Neuronal stem cell (in vitro differentiated cells): ENCODE measurements at regions not wholly inside any gene's neighbourhood (a gene's known extent, or its start where the extent isn't known, plus 50 kb on each side); places are given as distances from the start of the nearest gene placed in this dataset.

Experiments
- DNase-seq: peaks from one replicate; pipeline ENCODE4 v3.0.0-alpha.2; 2013; ENCODE audit warnings: low spot score
- H2AFZ ChIP-seq: one replicate; pipeline ENCODE4 v1.6.1; 2013; ENCODE audit warnings: mild to moderate bottlenecking, low read length, inconsistent platforms
- H2AK5ac ChIP-seq: 2 replicates; pipeline ENCODE4 v1.6.1; 2013; ENCODE audit warnings: low read depth, mild to moderate bottlenecking, inconsistent platforms, low read length, moderate library complexity, mixed read lengths
- H2BK120ac ChIP-seq: 2 replicates; pipeline ENCODE4 v1.6.1; 2013; ENCODE audit warnings: low read depth, mild to moderate bottlenecking, inconsistent platforms, low read length, moderate library complexity, mixed read lengths
- H2BK12ac ChIP-seq: one replicate; pipeline ENCODE4 v1.6.1; 2013; ENCODE audit warnings: low read length, inconsistent platforms
- H2BK15ac ChIP-seq: 2 replicates; pipeline ENCODE4 v1.6.1; 2013; ENCODE audit warnings: mild to moderate bottlenecking, low read length, inconsistent platforms, mixed read lengths
- H2BK5ac ChIP-seq: one replicate; pipeline ENCODE4 v1.6.1; 2013; ENCODE audit warnings: inconsistent platforms, mild to moderate bottlenecking, low read length, moderate library complexity
- H3K14ac ChIP-seq: one replicate; pipeline ENCODE4 v1.6.1; 2013; ENCODE audit warnings: low read length, inconsistent platforms
- H3K18ac ChIP-seq: 2 replicates; pipeline ENCODE4 v1.6.1; 2013; ENCODE audit warnings: low read length, inconsistent platforms
- H3K23ac ChIP-seq: 2 replicates; pipeline ENCODE4 v1.6.1; 2013; ENCODE audit warnings: low read depth, mild to moderate bottlenecking, mixed read lengths, low read length, inconsistent platforms; ENCODE audit not compliant: poor library complexity
- H3K27ac ChIP-seq: replicated peaks from 3 replicates; pipeline ENCODE4 v1.5.1; 2013; ENCODE audit warnings: low read length, inconsistent platforms
- H3K27me3 ChIP-seq, 3 experiments: 2 replicates each; pipeline ENCODE4 v1.6.1; 2013; ENCODE audit warnings: low read length in 3 of 3, mild to moderate bottlenecking in 2 of 3, inconsistent platforms in 1 of 3, low read depth in 1 of 3, mixed read lengths in 1 of 3, moderate library complexity in 1 of 3; ENCODE audit not compliant: control insufficient read depth in 3 of 3, insufficient read depth in 3 of 3
- H3K36me3 ChIP-seq, 2 donors: replicated peaks in 1 of 2; 2 replicates each; pipeline ENCODE4 v1.6.1; 2013; ENCODE audit warnings: low read length in 2 of 2; ENCODE audit not compliant: control insufficient read depth in 2 of 2, insufficient read depth in 2 of 2
- H3K4ac ChIP-seq: 2 replicates; pipeline ENCODE4 v1.6.1; 2013; ENCODE audit warnings: inconsistent platforms, mild to moderate bottlenecking, low read length, moderate library complexity
- H3K4me1 ChIP-seq, 2 donors: 1 replicate in 1 of 2; 2 replicates in 1 of 2; pipeline ENCODE4 v1.6.1; 2013; ENCODE audit warnings: low read length in 2 of 2, low read depth in 1 of 2; ENCODE audit not compliant: control insufficient read depth in 2 of 2, insufficient read depth in 1 of 2
- H3K4me2 ChIP-seq: one replicate; pipeline ENCODE4 v1.6.1; 2013; ENCODE audit warnings: mild to moderate bottlenecking, low read length, inconsistent platforms; ENCODE audit not compliant: insufficient read depth, poor library complexity, severe bottlenecking
- H3K4me3 ChIP-seq, 2 donors: 2 replicates each; pipeline ENCODE4 v1.5.1; 2013; ENCODE audit warnings: low read length in 2 of 2, mild to moderate bottlenecking in 2 of 2, inconsistent platforms in 1 of 2, moderate library complexity in 1 of 2
- H3K79me1 ChIP-seq: one replicate; pipeline ENCODE4 v1.6.1; 2013; ENCODE audit warnings: low read depth, mild to moderate bottlenecking, inconsistent platforms, low read length, moderate library complexity
- H3K9ac ChIP-seq: one replicate; pipeline ENCODE4 v1.6.1; 2013; ENCODE audit warnings: mild to moderate bottlenecking, low read depth, low read length, inconsistent platforms; ENCODE audit not compliant: poor library complexity
- H3K9me3 ChIP-seq, 2 donors: replicated peaks in 1 of 2; 2 replicates each; pipeline versions ENCODE3 to v1.6.1; 2013; ENCODE audit warnings: low read length in 2 of 2, mild to moderate bottlenecking in 2 of 2, inconsistent platforms in 1 of 2, low read depth in 1 of 2, mixed read lengths in 1 of 2, moderate library complexity in 1 of 2; ENCODE audit not compliant: control insufficient read depth in 2 of 2, insufficient read depth in 1 of 2
- H4K8ac ChIP-seq: one replicate; pipeline ENCODE4 v1.6.1; 2013; ENCODE audit warnings: low read depth, mild to moderate bottlenecking, inconsistent platforms, low read length, moderate library complexity
- H4K91ac ChIP-seq: one replicate; pipeline ENCODE4 v1.6.1; 2013; ENCODE audit warnings: low read length, low read depth, mild to moderate bottlenecking, inconsistent platforms; ENCODE audit not compliant: poor library complexity
- WGBS, 2 donors: extraction: QIAGEN DNeasy Blood & Tissue Kit; methylation state at CpG; one replicate each; pipeline ENCODE4 v1.1.7; 2013; ENCODE audit warnings: missing lambda C conversion rate in 2 of 2, mixed read lengths in 1 of 2; ENCODE audit not compliant: insufficient read length in 2 of 2, insufficient replicate concordance in 1 of 2; ENCODE audit errors: extremely low coverage in 2 of 2; 5-methylcytosine and 5-hydroxymethylcytosine counted together

GRCh38 chr22:44574057-44574639 lies 76.1 kb upstream of the RTL6 start:
- H3K9ac ChIP-seq, result no peak overlapping the region
- H4K8ac ChIP-seq, result no peak overlapping the region
- H2BK15ac ChIP-seq, result no peak overlapping the region
- no peak overlapping the region for H3K23ac ChIP-seq
- WGBS, 2 donors, result no CpG with 5 or more reads among the region's 10 CpGs
- peaks cover 0 to 14% (median 0%) of the 10 kb centered on the region in 3 experiments for H3K27me3 ChIP-seq
- no peak overlapping the region for H2BK12ac ChIP-seq
- peaks cover 0 to 6% of the 10 kb centered on the region in 2 donors for H3K4me1 ChIP-seq
- H3K27ac ChIP-seq, result no peak overlapping the region
- DNase-seq, result no peak
- no peak overlapping the region for H3K14ac ChIP-seq
- no peak overlapping the region for H3K18ac ChIP-seq
- no peak overlapping the region for H2AFZ ChIP-seq
- H3K4me3 ChIP-seq, result no peak overlapping the region
- H3K4me2 ChIP-seq, result no peak overlapping the region
- no peak overlapping the region for H2BK120ac ChIP-seq
- H2AK5ac ChIP-seq, result no peak overlapping the region
- H4K91ac ChIP-seq, result no peak overlapping the region
- H2BK5ac ChIP-seq, result no peak overlapping the region
- peaks cover 0 to 9% of the 10 kb centered on the region in 2 donors for H3K9me3 ChIP-seq
- H3K36me3 ChIP-seq, result no peaks in the 10 kb centered on the region
- H3K79me1 ChIP-seq, result no peaks in the 10 kb centered on the region
- H3K4ac ChIP-seq, result no peak overlapping the region

- Histone ChIP-seq H3K79me1 (no peaks in the 10 kb centered on the region), H3K4me1 (peaks cover 0 to 6% of the 10 kb centered on the region in 2 donors), H3K4me3 (no peak overlapping the region), H3K4me2 (no peak overlapping the region), H3K36me3 (no peaks in the 10 kb centered on the region), H2BK15ac (no peak overlapping the region), H4K91ac (no peak overlapping the region), H3K27me3 (peaks cover 0 to 14% (median 0%) of the 10 kb centered on the region in 3 experiments), H2BK5ac (no peak overlapping the region), H3K14ac (no peak overlapping the region), H3K9me3 (peaks cover 0 to 10% of the 10 kb centered on the region in 2 donors), H4K8ac (no peak overlapping the region), H3K18ac (no peak overlapping the region), H3K27ac (no peak overlapping the region), H3K23ac (no peak overlapping the region), H2AFZ (no peak overlapping the region), H3K9ac (no peak overlapping the region), H2AK5ac (no peak overlapping the region), H3K4ac (no peak overlapping the region), H2BK12ac (no peak overlapping the region), H2BK120ac (no peak overlapping the region)
- no peak for DNase-seq
- no CpG with 5 or more reads among the region's 4 CpGs for WGBS, 2 donors
Observed at GRCh38 chr22:44573451-44573850, 75.4 kb upstream of the RTL6 start.

- peak overlapping the region; percentile 51 for H3K14ac ChIP-seq
- H3K27ac ChIP-seq, result no peak overlapping the region
- no peaks in the 10 kb centered on the region for H3K79me1 ChIP-seq
- WGBS, 2 donors, result no CpG with 5 or more reads among the region's 14 CpGs
- no peak overlapping the region for H2BK120ac ChIP-seq
- peak overlapping the region; percentile 29 for H2BK5ac ChIP-seq
- no peak overlapping the region for H3K4me2 ChIP-seq
- H2AFZ ChIP-seq, result no peak overlapping the region
- H3K23ac ChIP-seq, result no peak overlapping the region
- no peak for DNase-seq
- no peak overlapping the region for H4K91ac ChIP-seq
- peaks cover 0 to 10% (median 0%) of the 10 kb centered on the region in 3 experiments for H3K27me3 ChIP-seq
- no peak overlapping the region for H2BK15ac ChIP-seq
- no peak overlapping the region for H3K4me3 ChIP-seq
- peak overlapping the region; percentile 70 for H3K18ac ChIP-seq
- peak overlapping the region; percentile 93 for H2BK12ac ChIP-seq
- peak overlapping the region; percentile 12 for H3K9ac ChIP-seq
- H3K4ac ChIP-seq, result no peak overlapping the region
- H4K8ac ChIP-seq, result no peak overlapping the region
- H3K4me1 ChIP-seq, result peaks cover 0 to 6% of the 10 kb centered on the region in 2 donors
- no peaks in the 10 kb centered on the region for H3K36me3 ChIP-seq
- H2AK5ac ChIP-seq, result peak overlapping the region; percentile 40
- peaks cover 0 to 10% of the 10 kb centered on the region in 2 donors for H3K9me3 ChIP-seq
Observed at GRCh38 chr22:44572414-44573207, 74.6 kb upstream of the RTL6 start.
